ENCODE measurements at regions not wholly inside any gene's neighbourhood (a gene's known extent, or its start where the extent isn't known, plus 50 kb on each side); places are given as distances from the start of the nearest gene placed in this dataset.

GRCh38 chr5:44046619-44047364, 342.4 kb downstream of the FGF10 start:
- TF ChIP-seq POLR2AphosphoS5 (IDR thresholded peaks at IDR 0.05) (no peak), CTCF (IDR thresholded peaks at IDR 0.05) (no peak), EP300 (IDR thresholded peaks at IDR 0.05; ENCODE audit: low read depth) (no peak)
